Osteoblast (primary cell): ENCODE measurements at regions not wholly inside any gene's neighbourhood (a gene's known extent, or its start where the extent isn't known, plus 50 kb on each side); places are given as distances from the start of the nearest gene placed in this dataset.

ENCODE experiments used
- DNase-seq: peaks from one replicate; pipeline ENCODE4 v3.0.0; 2011; ENCODE audit warnings: low spot score, mixed read lengths; ENCODE audit not compliant: insufficient read length; ENCODE audit errors: missing footprints
- H2AFZ ChIP-seq: 2 replicates; pipeline ENCODE4 v1.6.0; 2011; ENCODE audit warnings: mild to moderate bottlenecking, low read length
- H3K27ac ChIP-seq: 2 replicates; pipeline ENCODE4 v1.5.1; 2011; ENCODE audit warnings: mild to moderate bottlenecking, low read depth, low read length, moderate library complexity
- H3K27me3 ChIP-seq: 2 replicates; pipeline ENCODE4 v1.6.0; 2012; ENCODE audit warnings: mild to moderate bottlenecking, control low read depth, inconsistent platforms, low read length, moderate library complexity; ENCODE audit not compliant: insufficient read depth
- H3K36me3 ChIP-seq: 2 replicates; pipeline ENCODE4 v1.5.1; 2011; ENCODE audit warnings: mild to moderate bottlenecking, low read length, control low read depth, moderate library complexity; ENCODE audit not compliant: insufficient read depth
- H3K4me1 ChIP-seq: 2 replicates; pipeline ENCODE4 v1.5.1; 2011; ENCODE audit warnings: mild to moderate bottlenecking, low read length, control low read depth, moderate library complexity; ENCODE audit not compliant: insufficient read depth
- H3K4me2 ChIP-seq: 2 replicates; pipeline ENCODE4 v1.6.0; 2011; ENCODE audit warnings: mild to moderate bottlenecking, low read length; ENCODE audit not compliant: insufficient read depth
- H3K4me3 ChIP-seq: fragments of 200-600 bp; sonication (generic); 3 replicates; pipeline ENCODE4 v1.5.1; 2012; ENCODE audit warnings: mild to moderate bottlenecking, low read length, inconsistent platforms; ENCODE audit not compliant: insufficient read depth
- H3K79me2 ChIP-seq: 2 replicates; pipeline ENCODE4 v1.6.0; 2012; ENCODE audit warnings: mild to moderate bottlenecking, low read length, control low read depth, inconsistent platforms; ENCODE audit not compliant: insufficient read depth
- H3K9me3 ChIP-seq: 2 replicates; pipeline ENCODE4 v1.5.1; 2011; ENCODE audit warnings: low read depth, low read length, control low read depth
- H4K20me1 ChIP-seq: 2 replicates; pipeline ENCODE4 v1.6.0; 2012; ENCODE audit warnings: mild to moderate bottlenecking, low read length, control low read depth; ENCODE audit not compliant: insufficient read depth
- CTCF ChIP-seq: IDR thresholded peaks from 2 replicates; pipeline ENCODE4 v1.5.1; 2011; ENCODE audit warnings: mild to moderate bottlenecking, low read depth, low read length, moderate library complexity; ENCODE audit errors: extremely low read depth

GRCh38 chr1:38257374-38257773 lies 210.8 kb upstream of the POU3F1 start:
- Histone ChIP-seq H3K36me3 (no peaks in the 10 kb centered on the region), H3K27me3 (peaks cover 4% of the 10 kb centered on the region), H2AFZ (no peak overlapping the region), H3K4me2 (no peak overlapping the region), H3K79me2 (no peaks in the 10 kb centered on the region), H3K27ac (no peak overlapping the region), H3K9me3 (no peaks in the 10 kb centered on the region), H3K4me1 (no peaks in the 10 kb centered on the region), H3K4me3 (no peak overlapping the region), H4K20me1 (no peaks in the 10 kb centered on the region)
- TF ChIP-seq CTCF = no peak
- no peak for DNase-seq

GRCh38 chr1:38256072-38256471 lies 209.5 kb upstream of the POU3F1 start:
- H3K27me3 ChIP-seq = peaks cover 4% of the 10 kb centered on the region
- H3K4me1 ChIP-seq = no peaks in the 10 kb centered on the region
- no peaks in the 10 kb centered on the region for H3K9me3 ChIP-seq
- no peak overlapping the region for H3K4me3 ChIP-seq
- no peak overlapping the region for H3K4me2 ChIP-seq
- no peak overlapping the region for H3K27ac ChIP-seq
- DNase-seq = no peak
- no peak overlapping the region for H2AFZ ChIP-seq
- H4K20me1 ChIP-seq = no peaks in the 10 kb centered on the region
- no peaks in the 10 kb centered on the region for H3K36me3 ChIP-seq
- H3K79me2 ChIP-seq = no peaks in the 10 kb centered on the region
- TF ChIP-seq CTCF = no peak

DNA sequence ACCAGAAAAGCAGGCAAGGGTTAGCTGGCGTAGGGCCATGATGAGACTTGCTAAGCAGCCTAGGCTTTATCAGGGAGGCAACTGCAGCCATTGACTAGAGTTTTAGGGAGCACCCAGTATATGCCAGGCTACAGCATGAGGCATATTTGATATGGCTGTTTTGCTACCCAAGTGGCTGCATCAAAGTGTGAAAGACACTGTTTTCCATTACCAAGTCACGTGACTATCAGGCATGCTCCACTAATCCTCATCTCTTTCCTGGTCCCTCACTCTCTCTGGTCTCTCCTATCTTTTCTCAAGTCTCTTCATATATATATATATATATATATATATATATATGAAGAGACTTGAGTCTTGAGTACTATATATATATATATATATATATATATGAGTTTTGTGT lies 206.7 kb upstream of the POU3F1 start:
- DNase-seq = peak; percentile 49
- TF ChIP-seq CTCF = no peak
- H4K20me1 ChIP-seq = no peaks in the 10 kb centered on the region

DNA sequence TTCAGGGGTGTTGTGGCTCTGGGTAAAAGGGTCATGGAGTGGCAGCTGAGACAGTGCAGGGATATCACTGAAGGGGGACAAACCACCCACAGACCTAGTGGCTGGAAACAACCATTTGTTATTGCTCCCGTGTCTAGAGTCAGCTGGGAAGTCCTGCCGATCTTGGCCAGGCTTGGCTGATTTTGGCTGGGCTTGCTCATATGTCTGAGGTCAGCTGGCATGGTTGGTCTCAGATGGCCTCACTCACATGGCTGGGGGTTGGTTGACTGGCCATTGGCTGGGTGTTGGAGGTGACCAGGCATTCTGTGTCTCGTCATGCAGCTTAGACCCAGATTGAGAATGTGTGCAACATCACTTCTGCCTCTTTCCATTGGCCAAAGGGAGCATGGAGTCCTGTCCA lies 203.8 kb upstream of the POU3F1 start:
- peaks cover 10% of the 10 kb centered on the region for H3K4me1 ChIP-seq
- no peaks in the 10 kb centered on the region for H3K79me2 ChIP-seq
- no peaks in the 10 kb centered on the region for H3K36me3 ChIP-seq
- H3K4me3 ChIP-seq = no peak overlapping the region
- no peaks in the 10 kb centered on the region for H3K9me3 ChIP-seq
- H3K4me2 ChIP-seq = no peak overlapping the region
- H3K27ac ChIP-seq = no peak overlapping the region
- DNase-seq = no peak
- H4K20me1 ChIP-seq = no peaks in the 10 kb centered on the region
- H3K27me3 ChIP-seq = peaks cover 14% of the 10 kb centered on the region
- no peak overlapping the region for H2AFZ ChIP-seq
- TF ChIP-seq CTCF = no peak

More for the DNA sequence above, 206.7 kb upstream of the POU3F1 start:
- H2AFZ ChIP-seq = no peak overlapping the region
- no peak overlapping the region for H3K27ac ChIP-seq
- no peaks in the 10 kb centered on the region for H3K36me3 ChIP-seq
- no peaks in the 10 kb centered on the region for H3K79me2 ChIP-seq
- H3K4me3 ChIP-seq = no peak overlapping the region
- H3K9me3 ChIP-seq = no peaks in the 10 kb centered on the region
- H3K4me1 ChIP-seq = no peaks in the 10 kb centered on the region
- no peak overlapping the region for H3K4me2 ChIP-seq
- peaks cover 11% of the 10 kb centered on the region for H3K27me3 ChIP-seq
